Smooth muscle cell (in vitro differentiated cells): ENCODE measurements at regions not wholly inside any gene's neighbourhood (a gene's known extent, or its start where the extent isn't known, plus 50 kb on each side); places are given as distances from the start of the nearest gene placed in this dataset.

ENCODE experiments used
- DNase-seq: peaks from one replicate; lab custom pipeline; 2025; ENCODE audit not compliant: unreplicated experiment; lab: John Stamatoyannopoulos, UW
- H2AFZ ChIP-seq: fragments of 200-600 bp; sonication (generic); 2 replicates; pipeline ENCODE4 v1.6.0; 2016; ENCODE audit warnings: antibody characterized with exemption, low read depth, mild to moderate bottlenecking
- H3F3A ChIP-seq: fragments of 200-600 bp; sonication (generic); 2 replicates; pipeline ENCODE4 v1.6.0; 2017; ENCODE audit warnings: antibody characterized with exemption, low read depth
- H3K27ac ChIP-seq: fragments of 200-600 bp; sonication (generic); 2 replicates; pipeline ENCODE4 v1.5.1; 2016; ENCODE audit warnings: low read depth, mild to moderate bottlenecking
- H3K27me3 ChIP-seq: fragments of 200-600 bp; sonication (generic); 2 replicates; pipeline ENCODE4 v1.6.1; 2016; ENCODE audit warnings: low read depth, mild to moderate bottlenecking
- H3K36me3 ChIP-seq: fragments of 200-600 bp; sonication (generic); 2 replicates; pipeline ENCODE4 v1.5.1; 2016; ENCODE audit warnings: low read depth
- H3K4me1 ChIP-seq: fragments of 200-600 bp; sonication (generic); 2 replicates; pipeline ENCODE4 v1.5.1; 2016; ENCODE audit warnings: low read depth
- H3K4me2 ChIP-seq: fragments of 200-600 bp; sonication (generic); 2 replicates; pipeline ENCODE4 v1.6.0; 2016; ENCODE audit warnings: mild to moderate bottlenecking
- H3K4me3 ChIP-seq: fragments of 200-600 bp; sonication (generic); 2 replicates; pipeline ENCODE4 v1.5.1; 2016; ENCODE audit warnings: mild to moderate bottlenecking
- H3K79me2 ChIP-seq: fragments of 200-600 bp; sonication (generic); 2 replicates; pipeline ENCODE4 v1.6.0; 2016; ENCODE audit warnings: low read depth, mild to moderate bottlenecking
- H3K9ac ChIP-seq: fragments of 200-600 bp; sonication (generic); 2 replicates; pipeline ENCODE4 v1.6.0; 2016; ENCODE audit warnings: low read depth
- H3K9me3 ChIP-seq: fragments of 200-600 bp; sonication (generic); replicated peaks from 2 replicates; pipeline ENCODE4 v1.5.1; 2016; ENCODE audit warnings: low read depth
- H4K20me1 ChIP-seq: fragments of 200-600 bp; sonication (generic); 2 replicates; pipeline ENCODE4 v1.6.0; 2016; ENCODE audit warnings: low read depth
- WGBS: methylation state at CpG from one replicate; pipeline ENCODE4 v1.1.7; 2016; ENCODE audit warnings: low lambda C conversion rate; 5-methylcytosine and 5-hydroxymethylcytosine counted together
- TF ChIP-seq, protein P1 (sequence below): fragments of 200-600 bp; sonication (generic); IDR thresholded peaks from 2 replicates; pipeline ENCODE4 v1.5.1; 2017; ENCODE audit warnings: borderline replicate concordance, mild to moderate bottlenecking, antibody characterized with exemption; ENCODE audit not compliant: insufficient read depth, poor library complexity, severe bottlenecking

DNA sequence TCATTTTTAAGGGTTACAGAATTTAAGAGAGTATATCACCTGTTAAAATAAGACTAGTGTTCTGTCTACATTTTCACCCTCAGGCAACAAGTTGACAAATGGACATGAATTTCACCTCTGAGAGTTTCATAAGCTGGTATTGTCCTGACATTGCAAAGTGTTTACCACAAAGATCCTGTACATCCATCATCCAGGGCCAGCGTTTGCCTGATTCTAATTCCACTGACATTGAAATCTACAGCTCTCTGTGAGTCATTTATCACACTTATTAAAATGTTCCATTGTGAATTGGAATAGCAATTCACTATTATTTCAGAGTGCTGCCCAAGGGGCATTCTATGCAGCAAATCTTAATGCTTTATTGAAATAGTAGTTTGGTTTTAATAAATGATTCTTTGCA lies 1499.4 kb upstream of the PCDH7 start:
- Histone ChIP-seq H3K4me2 (no peak overlapping the region), H3K27ac (no peak overlapping the region), H2AFZ (no peak overlapping the region), H4K20me1 (no peaks in the 10 kb centered on the region), H3K36me3 (no peaks in the 10 kb centered on the region), H3K4me1 (no peaks in the 10 kb centered on the region), H3K79me2 (no peaks in the 10 kb centered on the region), H3K9me3 (no peaks in the 10 kb centered on the region), H3K27me3 (no peaks in the 10 kb centered on the region), H3F3A (no peaks in the 10 kb centered on the region), H3K4me3 (no peak overlapping the region), H3K9ac (no peak overlapping the region)
- no peak for DNase-seq
- TF ChIP-seq, protein P1, sequence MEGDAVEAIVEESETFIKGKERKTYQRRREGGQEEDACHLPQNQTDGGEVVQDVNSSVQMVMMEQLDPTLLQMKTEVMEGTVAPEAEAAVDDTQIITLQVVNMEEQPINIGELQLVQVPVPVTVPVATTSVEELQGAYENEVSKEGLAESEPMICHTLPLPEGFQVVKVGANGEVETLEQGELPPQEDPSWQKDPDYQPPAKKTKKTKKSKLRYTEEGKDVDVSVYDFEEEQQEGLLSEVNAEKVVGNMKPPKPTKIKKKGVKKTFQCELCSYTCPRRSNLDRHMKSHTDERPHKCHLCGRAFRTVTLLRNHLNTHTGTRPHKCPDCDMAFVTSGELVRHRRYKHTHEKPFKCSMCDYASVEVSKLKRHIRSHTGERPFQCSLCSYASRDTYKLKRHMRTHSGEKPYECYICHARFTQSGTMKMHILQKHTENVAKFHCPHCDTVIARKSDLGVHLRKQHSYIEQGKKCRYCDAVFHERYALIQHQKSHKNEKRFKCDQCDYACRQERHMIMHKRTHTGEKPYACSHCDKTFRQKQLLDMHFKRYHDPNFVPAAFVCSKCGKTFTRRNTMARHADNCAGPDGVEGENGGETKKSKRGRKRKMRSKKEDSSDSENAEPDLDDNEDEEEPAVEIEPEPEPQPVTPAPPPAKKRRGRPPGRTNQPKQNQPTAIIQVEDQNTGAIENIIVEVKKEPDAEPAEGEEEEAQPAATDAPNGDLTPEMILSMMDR: no peak
- 50% methylated on average over 1 of the region's 1 CpG for WGBS

DNA sequence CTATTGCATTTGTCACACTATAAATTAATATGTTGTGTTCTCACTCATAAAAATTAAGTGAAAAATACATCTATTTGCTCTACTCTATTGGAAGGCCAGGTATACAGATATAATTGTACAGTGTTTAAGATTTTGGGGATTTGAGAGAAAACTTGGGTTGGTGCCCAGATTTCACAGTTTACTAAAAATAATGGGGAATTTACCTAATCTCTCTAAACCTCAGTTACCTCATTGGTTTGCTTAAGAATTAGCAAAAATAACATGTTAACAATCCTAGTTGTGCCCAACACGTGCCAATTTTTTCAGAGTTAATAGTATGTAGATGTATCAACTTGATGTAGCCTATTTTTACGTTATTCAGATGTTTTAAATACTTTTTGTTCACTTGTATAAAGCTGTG lies 1495.3 kb upstream of the PCDH7 start:
- no peak overlapping the region for H3K4me2 ChIP-seq
- no peaks in the 10 kb centered on the region for H3K36me3 ChIP-seq
- TF ChIP-seq, protein P1: no peak
- H3K27me3 ChIP-seq: no peaks in the 10 kb centered on the region
- H3K9me3 ChIP-seq: no peaks in the 10 kb centered on the region
- H4K20me1 ChIP-seq: no peaks in the 10 kb centered on the region
- DNase-seq: no peak
- WGBS: 74% methylated on average over 2 of the region's 2 CpGs
- no peaks in the 10 kb centered on the region for H3K79me2 ChIP-seq
- no peaks in the 10 kb centered on the region for H3K4me1 ChIP-seq
- H3K27ac ChIP-seq: no peak overlapping the region
- no peaks in the 10 kb centered on the region for H3F3A ChIP-seq
- no peak overlapping the region for H2AFZ ChIP-seq
- H3K9ac ChIP-seq: no peak overlapping the region
- H3K4me3 ChIP-seq: no peak overlapping the region

DNA sequence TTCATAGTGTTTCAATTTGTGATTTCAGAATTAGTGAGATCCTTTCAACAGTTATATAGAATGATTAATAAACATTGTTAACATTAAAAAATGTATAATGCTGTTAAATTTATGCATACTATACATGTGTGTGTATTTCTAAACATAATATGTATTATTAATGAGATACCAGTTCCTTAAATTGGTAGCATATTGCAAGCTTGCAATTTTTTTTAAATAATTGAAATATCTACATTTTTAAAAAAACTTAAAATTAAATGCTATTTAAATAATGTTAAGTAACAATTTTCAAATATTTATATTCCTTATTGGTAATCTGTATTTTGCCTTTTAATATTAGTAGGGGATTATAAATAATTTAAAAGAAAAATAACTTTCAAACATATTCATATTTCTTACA lies 1479.5 kb upstream of the PCDH7 start:
- no peak for DNase-seq
- Histone ChIP-seq H2AFZ (no peak overlapping the region), H3K27me3 (no peaks in the 10 kb centered on the region), H3K27ac (no peak overlapping the region), H3F3A (no peaks in the 10 kb centered on the region), H3K9ac (no peak overlapping the region), H3K79me2 (no peaks in the 10 kb centered on the region), H4K20me1 (no peaks in the 10 kb centered on the region), H3K9me3 (no peaks in the 10 kb centered on the region), H3K4me2 (no peak overlapping the region), H3K4me1 (no peaks in the 10 kb centered on the region), H3K36me3 (no peaks in the 10 kb centered on the region), H3K4me3 (no peak overlapping the region)
- TF ChIP-seq, protein P1: no peak

DNA sequence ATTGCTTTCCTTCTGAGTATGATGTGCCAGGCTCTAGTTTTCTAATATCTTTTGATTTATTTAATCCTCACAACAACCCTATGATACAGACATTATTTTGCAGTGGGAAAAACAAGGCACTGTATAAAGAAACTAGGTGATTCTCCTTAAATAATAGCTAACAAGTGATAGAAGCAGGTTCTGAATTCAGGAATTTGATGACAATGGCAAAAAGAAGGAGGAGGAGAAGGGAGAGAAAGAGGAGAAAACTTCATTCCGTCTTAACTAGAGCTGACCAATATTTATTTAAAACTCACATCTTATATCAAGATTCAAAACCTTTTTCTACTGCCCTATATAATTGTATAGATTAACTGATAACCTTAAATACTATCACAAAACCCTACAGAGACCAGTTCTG lies 1477.1 kb upstream of the PCDH7 start:
- 95% methylated on average over 1 of the region's 1 CpG for WGBS
- no peak overlapping the region for H3K27ac ChIP-seq
- TF ChIP-seq, protein P1: no peak
- H3K36me3 ChIP-seq: no peaks in the 10 kb centered on the region
- no peaks in the 10 kb centered on the region for H3K4me1 ChIP-seq
- no peaks in the 10 kb centered on the region for H3F3A ChIP-seq
- DNase-seq: no peak
- H3K4me3 ChIP-seq: no peak overlapping the region
- no peak overlapping the region for H3K4me2 ChIP-seq
- no peak overlapping the region for H3K9ac ChIP-seq
- H3K27me3 ChIP-seq: no peaks in the 10 kb centered on the region
- H4K20me1 ChIP-seq: no peaks in the 10 kb centered on the region
- H3K9me3 ChIP-seq: no peaks in the 10 kb centered on the region
- no peak overlapping the region for H2AFZ ChIP-seq
- no peaks in the 10 kb centered on the region for H3K79me2 ChIP-seq
